ENCODE measurements at regions not wholly inside any gene's neighbourhood (a gene's known extent, or its start where the extent isn't known, plus 50 kb on each side); places are given as distances from the start of the nearest gene placed in this dataset.

- TF ChIP-seq CTCF (IDR thresholded peaks at IDR 0.05) (no peak), POLR2A (IDR thresholded peaks at IDR 0.05) (no peak), POLR2AphosphoS5 (IDR thresholded peaks at IDR 0.05; ENCODE audit: insufficient read depth in 1 of 2, low read depth in 1 of 2) (no peak)
Measured at GRCh38 chr7:47047384-47047783, 534.5 kb downstream of the TNS3 start.
